Small intestine (tissue), 7 donors: ENCODE measurements at regions not wholly inside any gene's neighbourhood (a gene's known extent, or its start where the extent isn't known, plus 50 kb on each side); places are given as distances from the start of the nearest gene placed in this dataset.

Experiments used
- DNase-seq, 2 donors: peaks; one replicate each; pipeline versions ENCODE4 v3.0.0 to v3.0.0-alpha.2; 2013
- FAIRE-seq: peaks from 2 replicates; lab custom pipeline; 2012; peaks lifted over from hg19 to GRCh38; lab: Jason Lieb, UNC
- H3K27ac ChIP-seq, 3 donors: one replicate each; pipeline ENCODE4 v1.5.1; 2013; ENCODE audit warnings: low read length in 2 of 3, mild to moderate bottlenecking in 2 of 3, control low read depth in 1 of 3, inconsistent platforms in 1 of 3, low read depth in 1 of 3, moderate library complexity in 1 of 3
- H3K27me3 ChIP-seq, 3 donors: one replicate each; pipeline ENCODE4 v1.6.1; 2013; ENCODE audit warnings: low read length in 3 of 3, inconsistent platforms in 1 of 3; ENCODE audit not compliant: control insufficient read depth in 3 of 3, insufficient read depth in 3 of 3
- H3K36me3 ChIP-seq, 3 donors: one replicate each; pipeline ENCODE4 v1.6.1; 2013; ENCODE audit warnings: low read length in 3 of 3, inconsistent platforms in 1 of 3, low read depth in 1 of 3, mild to moderate bottlenecking in 1 of 3, moderate library complexity in 1 of 3; ENCODE audit not compliant: control insufficient read depth in 3 of 3, insufficient read depth in 2 of 3
- H3K4me1 ChIP-seq, 3 donors: one replicate each; pipeline ENCODE4 v1.6.1; 2013; ENCODE audit warnings: low read length in 2 of 3, inconsistent platforms in 1 of 3, low read depth in 1 of 3, mild to moderate bottlenecking in 1 of 3, moderate library complexity in 1 of 3; ENCODE audit not compliant: control insufficient read depth in 3 of 3, insufficient read depth in 2 of 3
- H3K4me3 ChIP-seq, 3 donors: one replicate each; pipeline ENCODE4 v1.5.1; 2013; ENCODE audit warnings: low read length in 3 of 3, control low read depth in 1 of 3, inconsistent platforms in 1 of 3, low read depth in 1 of 3, mild to moderate bottlenecking in 1 of 3, moderate library complexity in 1 of 3
- H3K9me3 ChIP-seq, 2 donors: one replicate each; pipeline ENCODE4 v1.6.1; 2013; ENCODE audit warnings: low read depth in 1 of 2, low read length in 1 of 2; ENCODE audit not compliant: control insufficient read depth in 2 of 2, insufficient read depth in 1 of 2
- WGBS, 3 donors: extraction: QIAGEN DNeasy Blood & Tissue Kit; methylation state at CpG; one replicate each; pipeline ENCODE4 v1.1.7; 2013; 5-methylcytosine and 5-hydroxymethylcytosine counted together
- donor health status: healthy with polysubstance abuse.
- donor health status: control.
- donor health status: control.
- donor health status: Bipolar disorder and iron deficiency.
- donor health status: healthy.

DNA sequence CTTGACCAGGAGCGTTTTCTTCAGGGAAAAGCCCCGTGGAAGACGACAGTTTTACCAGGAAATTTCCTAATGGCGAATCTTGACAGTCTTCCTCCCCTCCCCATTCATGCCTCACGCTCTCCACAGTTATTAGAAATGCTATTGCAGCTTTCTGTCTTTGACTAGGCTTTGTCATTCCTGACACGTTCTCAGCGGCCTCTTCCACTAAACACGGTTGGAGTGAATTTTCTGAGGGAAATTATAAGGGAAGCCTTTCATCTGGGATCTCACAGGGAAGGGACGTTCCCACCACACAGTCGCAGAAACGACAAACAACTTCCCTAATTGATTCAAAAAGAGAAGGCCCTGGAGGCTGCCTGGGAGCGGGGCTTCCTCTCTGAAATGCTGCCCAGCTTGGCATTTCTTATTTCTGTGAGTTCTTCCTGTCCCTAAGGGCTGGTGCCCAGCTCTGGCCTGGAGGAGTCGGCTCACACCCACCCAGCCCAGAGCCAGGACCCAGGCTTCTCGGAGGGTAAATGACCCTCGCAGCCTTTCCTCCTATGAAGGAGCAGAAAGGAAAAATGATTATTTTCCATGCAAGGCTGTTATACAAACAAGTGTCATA, 57.1 kb upstream of the PPP1R26 start:
- FAIRE-seq: no peak

DNA sequence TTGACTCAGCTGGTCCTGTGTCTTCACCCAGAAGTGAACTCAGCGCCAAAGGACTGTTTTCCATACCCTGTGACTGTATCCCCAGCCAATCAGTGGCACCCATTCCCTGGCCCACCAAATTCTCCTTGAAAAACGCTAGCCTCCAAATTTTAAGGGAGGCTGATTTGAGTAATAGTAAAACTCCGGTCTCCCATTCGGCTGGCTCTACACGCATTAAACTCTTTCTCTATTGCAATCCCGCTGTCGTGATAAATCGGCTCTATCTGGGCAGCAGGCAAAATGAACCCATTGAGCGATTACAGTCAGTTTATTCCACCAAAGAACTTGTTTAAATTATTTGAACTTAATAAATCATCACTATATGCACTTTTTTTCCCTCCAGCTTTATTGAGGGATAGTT, 55.9 kb upstream of the PPP1R26 start:
- H3K36me3 ChIP-seq: no peaks in the 10 kb centered on the region
- no peak overlapping the region for H3K4me3 ChIP-seq
- FAIRE-seq: no peak
- peaks cover 0 to 9% of the 10 kb centered on the region in 2 donors for H3K9me3 ChIP-seq
- H3K27ac ChIP-seq: no peak overlapping the region
- H3K4me1 ChIP-seq: no peaks in the 10 kb centered on the region
- H3K27me3 ChIP-seq: no peaks in the 10 kb centered on the region
- 94 to 95% (median 94%) methylated on average over 9 of the region's 9 CpGs for WGBS, 3 donors
- DNase-seq: no peak

More for the DNA sequence above, 57.1 kb upstream of the PPP1R26 start:
- DNase-seq: no peak
- Histone ChIP-seq H3K4me1 (no peaks in the 10 kb centered on the region), H3K9me3 (peaks cover 0 to 9% of the 10 kb centered on the region in 2 donors), H3K27me3 (no peaks in the 10 kb centered on the region), H3K27ac (no peak overlapping the region), H3K36me3 (no peaks in the 10 kb centered on the region), H3K4me3 (no peak overlapping the region)
- WGBS, 3 donors: 76 to 89% (median 78%) methylated on average over 15 of the region's 15 CpGs
